GM06990 (cell line): ENCODE measurements at regions not wholly inside any gene's neighbourhood (a gene's known extent, or its start where the extent isn't known, plus 50 kb on each side); places are given as distances from the start of the nearest gene placed in this dataset.

Experiments used
- DNase-seq: peaks from one replicate; pipeline ENCODE4 v3.0.0-alpha.2; 2011; ENCODE audit not compliant: insufficient read length; ENCODE audit errors: extremely low read depth
- H3K27me3 ChIP-seq: replicated peaks from 2 replicates; pipeline ENCODE4 v1.6.0; 2011; ENCODE audit warnings: low read length; ENCODE audit not compliant: control insufficient read depth, insufficient read depth
- H3K36me3 ChIP-seq: 2 replicates; pipeline ENCODE4 v1.5.1; 2011; ENCODE audit warnings: low read length; ENCODE audit not compliant: control insufficient read depth, insufficient read depth
- H3K4me3 ChIP-seq: replicated peaks from 2 replicates; pipeline ENCODE4 v1.5.1; 2011; ENCODE audit warnings: low read depth, mild to moderate bottlenecking, control low read depth, low read length
- TF ChIP-seq, protein P1 (sequence below): IDR thresholded peaks from 2 replicates; pipeline ENCODE4 v1.5.1; 2011; ENCODE audit warnings: low read length, control low read depth, mild to moderate bottlenecking, inconsistent platforms; ENCODE audit not compliant: insufficient read depth, poor library complexity, severe bottlenecking

DNA sequence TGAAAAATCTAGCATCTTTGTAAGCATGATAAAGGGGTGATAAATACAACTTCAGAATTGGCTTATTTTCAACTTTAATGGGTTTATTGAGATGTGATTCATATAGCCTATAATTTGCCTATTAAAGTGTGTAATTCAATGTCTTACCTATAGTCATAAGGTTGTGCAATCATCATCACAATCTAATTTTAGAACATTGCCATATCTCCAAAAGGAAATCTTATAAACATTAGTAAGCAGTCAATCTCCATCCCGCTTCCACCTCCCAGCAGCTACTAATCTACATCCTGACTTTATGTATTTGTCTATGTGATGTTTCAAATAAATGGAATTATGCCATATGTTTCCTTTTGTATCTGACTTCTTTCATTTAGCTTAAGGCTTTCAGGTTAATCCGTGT lies 145.2 kb upstream of the KLHL1 start:
- H3K36me3 ChIP-seq, result no peaks in the 10 kb centered on the region
- no peaks in the 10 kb centered on the region for H3K27me3 ChIP-seq
- no peak for DNase-seq

DNA sequence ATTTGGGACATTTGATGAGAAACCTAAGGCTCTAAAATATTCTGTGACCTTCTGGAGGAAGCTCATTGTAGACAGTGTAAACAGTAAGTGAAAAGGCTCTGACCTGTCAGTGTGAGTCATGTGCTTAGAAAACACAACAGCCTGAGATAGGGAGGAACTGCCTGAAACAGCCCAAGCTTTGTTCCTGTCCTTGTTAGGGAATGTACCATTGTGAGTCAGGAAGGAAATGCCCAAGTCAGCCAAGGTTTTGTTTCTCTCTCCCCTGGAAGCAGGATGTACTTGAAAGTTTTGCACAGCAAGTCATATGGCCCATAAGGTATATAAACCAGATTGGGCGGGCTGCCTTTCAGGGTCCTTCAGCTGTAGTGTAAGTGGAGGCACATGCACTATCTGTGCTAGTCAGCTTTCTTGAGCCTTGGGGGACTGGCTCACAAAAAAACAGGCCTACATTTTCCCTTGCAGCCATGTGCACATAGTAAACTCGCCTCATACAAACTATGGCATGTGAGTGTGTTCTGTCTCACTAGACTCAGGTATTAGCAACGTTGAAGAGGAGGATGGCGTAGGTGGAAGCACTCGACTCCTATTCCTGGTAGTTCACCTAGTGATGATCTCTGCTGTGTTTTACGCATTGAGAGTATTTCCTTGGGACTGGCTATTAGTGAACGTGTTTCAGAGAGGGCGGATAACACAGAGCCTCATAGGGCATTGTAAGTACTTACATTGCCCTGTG lies 141.2 kb upstream of the KLHL1 start:
- Histone ChIP-seq H3K4me3 (no peak overlapping the region), H3K27me3 (no peaks in the 10 kb centered on the region), H3K36me3 (no peaks in the 10 kb centered on the region)
- TF ChIP-seq, protein P1, sequence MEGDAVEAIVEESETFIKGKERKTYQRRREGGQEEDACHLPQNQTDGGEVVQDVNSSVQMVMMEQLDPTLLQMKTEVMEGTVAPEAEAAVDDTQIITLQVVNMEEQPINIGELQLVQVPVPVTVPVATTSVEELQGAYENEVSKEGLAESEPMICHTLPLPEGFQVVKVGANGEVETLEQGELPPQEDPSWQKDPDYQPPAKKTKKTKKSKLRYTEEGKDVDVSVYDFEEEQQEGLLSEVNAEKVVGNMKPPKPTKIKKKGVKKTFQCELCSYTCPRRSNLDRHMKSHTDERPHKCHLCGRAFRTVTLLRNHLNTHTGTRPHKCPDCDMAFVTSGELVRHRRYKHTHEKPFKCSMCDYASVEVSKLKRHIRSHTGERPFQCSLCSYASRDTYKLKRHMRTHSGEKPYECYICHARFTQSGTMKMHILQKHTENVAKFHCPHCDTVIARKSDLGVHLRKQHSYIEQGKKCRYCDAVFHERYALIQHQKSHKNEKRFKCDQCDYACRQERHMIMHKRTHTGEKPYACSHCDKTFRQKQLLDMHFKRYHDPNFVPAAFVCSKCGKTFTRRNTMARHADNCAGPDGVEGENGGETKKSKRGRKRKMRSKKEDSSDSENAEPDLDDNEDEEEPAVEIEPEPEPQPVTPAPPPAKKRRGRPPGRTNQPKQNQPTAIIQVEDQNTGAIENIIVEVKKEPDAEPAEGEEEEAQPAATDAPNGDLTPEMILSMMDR, result no peak
- DNase-seq, result no peak

More for the DNA sequence above, 145.2 kb upstream of the KLHL1 start:
- TF ChIP-seq, protein P1, result no peak
- H3K4me3 ChIP-seq, result no peak overlapping the region

DNA sequence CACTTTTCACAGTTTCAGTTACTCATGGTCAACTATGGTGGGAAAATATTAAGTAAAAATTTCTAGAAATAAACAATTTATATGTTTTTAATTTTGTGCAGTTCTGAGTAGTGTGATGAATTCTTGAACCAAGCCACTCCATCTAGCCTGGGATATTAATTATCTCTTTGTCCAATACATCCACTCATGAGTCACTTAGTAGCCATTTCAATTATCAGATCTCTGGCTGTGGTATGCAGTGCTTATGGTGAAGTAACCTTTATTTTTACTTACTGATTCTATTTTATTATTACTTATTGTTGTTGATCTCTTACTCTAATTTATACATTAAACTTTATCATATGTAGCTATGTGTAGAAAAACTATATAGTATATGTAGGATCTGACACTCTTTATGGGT lies 128.9 kb upstream of the KLHL1 start:
- Histone ChIP-seq H3K27me3 (no peaks in the 10 kb centered on the region), H3K4me3 (no peak overlapping the region)

DNA sequence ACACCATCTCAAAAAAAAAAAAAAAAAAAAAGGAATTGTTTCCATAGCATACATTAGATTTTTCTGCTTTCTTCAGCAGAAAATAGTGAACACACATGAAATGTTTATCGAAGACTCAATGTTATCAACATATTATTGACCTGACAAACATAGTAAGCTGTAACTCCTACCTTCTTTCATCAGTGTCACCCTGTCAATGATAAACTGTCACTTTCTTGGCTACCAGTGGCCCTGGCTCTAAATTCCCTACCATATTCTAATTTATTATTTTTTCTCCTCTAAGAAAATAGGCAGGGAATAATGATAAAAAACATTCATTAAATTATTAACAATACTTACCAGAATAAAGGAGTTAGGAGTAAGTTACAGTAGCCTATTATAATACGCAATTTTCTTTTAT lies 127.3 kb upstream of the KLHL1 start:
- no peak overlapping the region for H3K4me3 ChIP-seq
- TF ChIP-seq, protein P1, result no peak
- DNase-seq, result no peak
- H3K36me3 ChIP-seq, result no peaks in the 10 kb centered on the region
- H3K27me3 ChIP-seq, result no peaks in the 10 kb centered on the region

More for the DNA sequence above, 128.9 kb upstream of the KLHL1 start:
- TF ChIP-seq, protein P1, result no peak
- no peak for DNase-seq
- no peaks in the 10 kb centered on the region for H3K36me3 ChIP-seq

DNA sequence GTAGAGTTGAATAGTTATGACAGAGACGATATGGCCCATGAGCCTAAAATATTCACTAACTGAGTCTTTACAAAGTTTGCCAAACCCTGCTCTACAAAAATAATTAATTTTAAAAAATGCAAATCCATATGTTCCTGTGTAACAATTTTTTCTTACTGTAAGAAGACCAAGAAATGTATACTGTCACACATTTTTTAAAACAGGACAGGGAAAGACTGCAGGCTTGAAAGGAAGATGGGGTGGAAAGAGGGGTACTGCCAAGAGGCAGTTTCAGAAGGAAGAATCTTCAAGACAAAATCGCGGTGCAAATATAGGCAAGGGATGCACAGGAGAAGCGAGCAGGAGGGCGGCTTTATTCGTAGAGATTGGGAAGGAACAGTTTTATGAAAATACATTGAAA lies 115.7 kb upstream of the KLHL1 start:
- TF ChIP-seq, protein P1, result no peak
- no peak for DNase-seq
- H3K4me3 ChIP-seq, result no peak overlapping the region

More for the DNA sequence above, 115.7 kb upstream of the KLHL1 start:
- Histone ChIP-seq H3K36me3 (no peaks in the 10 kb centered on the region), H3K27me3 (no peaks in the 10 kb centered on the region)
